ENCODE measurements at regions not wholly inside any gene's neighbourhood (a gene's known extent, or its start where the extent isn't known, plus 50 kb on each side); places are given as distances from the start of the nearest gene placed in this dataset.
"Not testable (repeated sequence)": the region's sequence is repeated elsewhere in the genome, so short reads cannot be mapped to it uniquely, and the experiment has no call there.

GRCh38 chr13:81080911-81081454, 740.1 kb upstream of the SPRY2 start:
- DNase-seq, result no peak

DNA sequence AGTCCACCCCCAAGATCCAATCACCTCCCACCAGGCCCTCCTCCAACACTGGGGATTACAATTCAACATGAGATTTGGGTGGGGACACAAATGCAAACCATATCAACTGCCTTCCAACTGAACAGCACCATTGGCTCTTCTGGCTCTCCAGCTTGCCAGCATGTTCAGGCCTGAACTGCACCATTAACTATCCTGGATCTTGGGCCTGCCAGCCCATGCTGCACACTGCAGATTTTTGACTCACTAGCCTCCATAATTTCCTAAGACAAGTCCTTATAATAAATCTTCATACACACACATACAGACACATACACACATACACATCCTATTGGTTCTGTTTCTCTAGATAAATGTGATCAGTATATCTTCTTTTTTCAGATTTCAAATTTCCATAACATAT, 737.1 kb upstream of the SPRY2 start:
- no peak for DNase-seq

GRCh38 chr13:81069822-81070221, 728.9 kb upstream of the SPRY2 start:
- DNase-seq, result not testable (repeated sequence)

DNA sequence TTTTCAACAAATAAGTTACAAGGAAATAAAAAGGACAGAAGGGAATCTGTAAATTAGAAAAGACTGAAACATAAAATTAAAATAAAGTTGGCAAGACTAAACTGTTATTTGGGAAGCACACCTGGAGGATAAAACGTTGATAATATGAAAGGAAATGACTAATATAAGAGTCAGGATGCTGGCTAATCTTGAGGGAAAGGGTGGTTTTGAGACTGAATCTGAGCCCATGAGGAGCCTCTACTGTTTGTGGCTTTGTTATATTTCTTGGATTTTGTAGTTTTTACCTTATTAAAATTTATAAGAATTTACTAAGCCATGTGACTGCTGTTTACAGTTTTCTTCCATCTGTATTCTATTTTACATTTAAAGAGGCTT, 718.0 kb upstream of the SPRY2 start:
- DNase-seq, result no peak

GRCh38 chr13:81058211-81058915, 717.4 kb upstream of the SPRY2 start:
- no peak for DNase-seq

GRCh38 chr13:81051873-81052272, 710.9 kb upstream of the SPRY2 start:
- peak; percentile 11 for DNase-seq

DNA sequence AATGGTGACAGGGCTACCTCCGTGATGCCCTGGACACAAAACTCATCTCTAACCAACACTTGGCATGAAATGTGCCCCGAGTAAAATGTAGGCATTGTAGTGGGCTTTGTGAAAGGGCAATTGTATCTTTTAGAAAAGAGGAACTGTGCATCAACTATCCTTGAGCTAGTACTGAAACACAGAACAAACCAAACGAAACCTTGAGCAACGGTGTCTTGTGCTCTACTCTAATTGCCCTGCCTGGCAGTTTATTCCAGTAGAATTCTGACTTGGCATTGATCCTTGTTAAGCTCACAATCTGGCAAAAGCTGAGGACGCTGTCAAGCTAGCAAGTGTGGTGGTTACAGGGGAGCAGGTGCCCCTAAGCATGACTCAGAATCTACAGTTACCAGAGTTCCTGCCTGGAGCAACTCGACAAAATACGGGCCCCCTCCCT, 707.1 kb upstream of the SPRY2 start:
- DNase-seq, result peak; percentile 7

DNA sequence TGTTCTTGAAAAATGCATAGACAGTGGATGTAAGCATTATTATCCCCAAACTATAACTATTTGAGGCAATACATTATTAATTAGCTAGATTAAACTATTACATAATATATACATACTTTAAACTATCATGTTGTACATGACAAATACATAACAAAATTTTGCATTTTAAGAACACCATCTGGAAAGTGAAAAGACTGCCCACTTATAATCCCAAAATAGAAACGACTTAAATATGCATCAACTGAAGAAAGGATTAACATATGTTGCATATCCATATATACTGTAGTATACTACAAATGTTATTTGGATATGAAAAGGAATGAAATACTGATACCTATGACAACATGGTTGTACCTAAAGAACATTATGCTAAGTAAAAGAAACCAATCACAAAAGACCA, 700.8 kb upstream of the SPRY2 start:
- DNase-seq, result no peak

DNA sequence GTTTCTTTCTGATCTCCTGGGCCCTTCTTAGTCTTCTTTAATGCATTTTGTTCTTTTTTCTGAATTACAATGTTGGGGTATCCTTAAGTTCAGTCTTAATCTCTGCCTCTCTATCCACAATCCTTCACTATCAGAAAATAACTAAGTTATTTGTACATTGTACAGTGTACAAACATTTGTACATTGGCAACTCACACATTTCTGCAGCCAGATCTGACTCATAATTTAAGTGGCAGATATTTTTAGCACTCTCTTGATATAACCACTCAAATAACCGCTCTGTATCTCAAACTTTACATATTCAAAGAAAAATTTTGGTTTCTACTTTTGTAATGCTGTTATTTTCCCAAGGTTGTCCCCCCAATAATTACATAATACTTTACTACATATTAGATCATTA, 691.1 kb upstream of the SPRY2 start:
- no peak for DNase-seq

- DNase-seq, result no peak
These were observed 684.2 kb upstream of the SPRY2 start for GRCh38 chr13:81025091-81025490.

- DNase-seq, result no peak
These were observed 680.4 kb upstream of the SPRY2 start for GRCh38 chr13:81021284-81021840.

DNA sequence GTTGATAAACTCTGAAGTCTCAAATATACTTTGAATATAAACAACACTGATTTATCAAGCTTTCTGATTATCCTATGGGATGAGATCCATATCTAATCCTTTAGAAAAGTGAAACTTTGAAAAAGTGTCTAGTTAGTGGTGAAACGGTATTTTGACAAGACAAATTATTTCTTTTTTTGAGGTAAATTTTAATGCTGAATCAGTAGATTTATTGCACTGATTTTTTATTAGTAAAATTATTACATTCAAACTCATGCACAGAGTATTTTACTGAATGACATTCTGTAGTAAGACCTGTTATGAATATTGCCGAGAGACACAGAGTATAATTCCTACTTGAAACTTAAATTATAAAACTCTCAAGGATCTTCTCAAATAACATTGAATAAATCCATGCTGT, 679.1 kb upstream of the SPRY2 start:
- no peak for DNase-seq

DNA sequence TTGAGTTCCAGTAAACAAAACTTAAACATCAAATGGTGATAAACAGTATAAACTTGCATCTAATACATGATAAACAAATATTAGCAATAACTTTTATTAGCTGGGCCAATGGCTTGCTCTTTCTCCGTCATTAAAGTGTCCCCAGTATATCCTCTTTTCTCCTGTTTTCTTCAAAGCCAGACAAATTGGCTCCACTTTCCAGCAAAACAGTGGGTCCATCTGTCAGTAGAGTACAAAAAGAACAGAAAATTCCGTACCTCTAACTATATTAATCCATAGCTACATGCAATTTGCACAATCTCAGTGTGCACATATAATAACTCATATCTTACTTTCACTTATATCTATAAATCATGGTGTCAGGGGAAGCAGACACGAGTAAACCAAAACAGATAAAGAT, 678.0 kb upstream of the SPRY2 start:
- DNase-seq, result no peak

DNA sequence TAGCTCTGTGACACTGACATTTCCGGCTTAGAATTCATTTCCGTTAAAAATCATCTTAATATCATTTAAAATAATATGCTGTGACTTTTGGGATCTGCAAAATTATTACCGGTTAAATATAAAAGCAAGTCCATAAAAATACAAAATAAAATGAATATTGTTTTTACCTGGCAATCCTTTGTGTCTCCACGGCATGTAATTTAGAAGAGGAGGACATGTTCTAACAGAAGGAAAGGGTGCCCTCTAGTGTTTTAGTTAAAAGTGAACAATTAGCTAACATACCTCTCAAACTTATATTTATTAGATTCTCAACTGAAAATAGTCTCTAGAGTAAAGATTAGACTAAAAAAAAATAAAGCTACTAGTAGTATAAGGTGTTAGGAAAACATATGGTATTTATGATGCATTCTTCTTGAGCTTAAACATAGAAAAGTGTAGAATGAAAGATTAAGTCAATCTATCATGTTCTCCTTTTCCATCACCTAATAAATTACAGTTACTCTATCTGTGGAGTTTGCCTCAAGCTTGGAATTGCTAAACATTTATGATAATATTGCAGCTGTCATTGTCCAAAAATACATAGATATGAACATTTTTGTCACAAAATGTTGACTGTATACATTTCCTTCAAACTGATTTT, 676.7 kb upstream of the SPRY2 start:
- DNase-seq, result peak; percentile 79

DNA sequence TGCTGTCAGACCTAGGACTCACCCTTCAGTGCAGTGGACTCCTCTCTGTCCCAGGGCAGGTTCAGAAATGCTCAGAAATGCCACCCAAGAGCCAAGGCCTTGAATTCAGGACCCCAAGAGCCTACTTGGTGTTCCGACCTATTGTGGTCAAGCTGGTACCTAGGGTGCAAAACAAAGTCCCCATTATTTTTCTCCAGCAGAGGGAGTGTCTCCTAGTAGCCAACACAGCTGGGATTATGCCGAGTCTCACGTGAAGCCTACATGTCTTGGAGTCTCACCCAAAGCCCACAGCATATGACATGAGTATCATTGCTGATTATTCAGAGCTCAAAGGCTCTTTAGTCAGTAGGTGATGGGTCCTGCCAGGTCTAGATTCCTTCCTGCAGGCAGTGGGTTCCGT, 671.1 kb upstream of the SPRY2 start:
- DNase-seq, result no peak

GRCh38 chr13:81001828-81002385, 661.0 kb upstream of the SPRY2 start:
- no peak for DNase-seq

GRCh38 chr13:80998603-80999002, 657.7 kb upstream of the SPRY2 start:
- DNase-seq, result not testable (repeated sequence)

GRCh38 chr13:80989747-80990146, 648.8 kb upstream of the SPRY2 start:
- no peak for DNase-seq

GRCh38 chr13:80989241-80989640, 648.3 kb upstream of the SPRY2 start:
- no peak for DNase-seq

- DNase-seq, result no peak
These were observed 647.6 kb upstream of the SPRY2 start for GRCh38 chr13:80988391-80989151.

- peak; percentile 77 for DNase-seq
These were observed 638.2 kb upstream of the SPRY2 start for GRCh38 chr13:80979035-80979641.

- no peak for DNase-seq
These were observed 636.2 kb upstream of the SPRY2 start for GRCh38 chr13:80977168-80977567.

DNA sequence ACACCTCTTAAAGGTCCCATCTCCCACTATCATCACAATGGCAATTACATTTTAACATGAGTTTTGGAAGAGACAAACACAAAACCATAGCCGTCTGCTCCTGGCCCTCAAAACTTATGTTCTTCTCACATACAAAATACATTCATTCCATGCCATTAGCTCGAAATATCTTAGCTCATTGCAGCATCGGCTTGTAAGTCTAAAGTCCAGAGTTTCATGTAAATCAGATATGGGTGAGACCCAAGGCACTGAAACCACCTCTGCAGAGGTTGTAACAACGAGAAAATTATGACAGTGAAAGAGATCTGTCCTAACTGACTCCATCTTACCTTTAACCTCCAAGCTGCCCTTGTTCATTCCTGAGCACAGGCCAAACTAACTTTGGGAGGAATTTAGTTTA, 635.0 kb upstream of the SPRY2 start:
- no peak for DNase-seq

All from NCI-H1092 treated with DMSO at 0.1 percent for 48 hours (cell line).